GM21360 (cell line): ENCODE measurements at regions not wholly inside any gene's neighbourhood (a gene's known extent, or its start where the extent isn't known, plus 50 kb on each side); places are given as distances from the start of the nearest gene placed in this dataset.

ENCODE experiments used
- ATAC-seq: cut with Tn5 transposase; IDR thresholded peaks from one replicate; pipeline ENCODE4 v1.9.1; 2021; ENCODE audit warnings: mild to moderate bottlenecking, moderate library complexity; ENCODE audit not compliant: unreplicated experiment

GRCh38 chr1:56199061-56199460, 380.3 kb downstream of the PLPP3 start:
- ATAC-seq = no peak

- ATAC-seq = no peak
Observed at GRCh38 chr1:56197946-56198345, 381.4 kb downstream of the PLPP3 start.

DNA sequence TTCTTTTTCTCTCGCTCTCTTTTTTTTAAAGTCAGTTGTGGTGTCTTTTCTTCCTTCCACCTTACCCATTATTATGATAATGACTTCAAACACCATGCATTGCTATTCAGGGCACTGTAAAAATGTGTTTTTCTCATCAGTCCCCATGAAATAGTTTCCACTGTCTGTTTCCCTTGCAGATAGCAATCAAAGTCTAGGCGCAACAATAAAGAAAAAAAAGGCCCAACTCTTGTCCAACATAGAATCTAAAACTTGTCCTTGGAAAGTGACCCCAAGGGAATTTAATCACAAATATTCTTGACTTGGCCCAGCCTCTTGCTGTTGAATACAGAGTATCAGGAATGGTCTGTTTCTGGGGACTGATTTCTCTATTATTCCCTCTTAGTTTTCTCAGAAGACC, 382.5 kb downstream of the PLPP3 start:
- no peak for ATAC-seq

GRCh38 chr1:56194701-56195300, 384.6 kb downstream of the PLPP3 start:
- no peak for ATAC-seq

GRCh38 chr1:56193656-56194055, 385.7 kb downstream of the PLPP3 start:
- ATAC-seq = no peak

- ATAC-seq = no peak
Observed at GRCh38 chr1:56191369-56191768, 388.0 kb downstream of the PLPP3 start.

DNA sequence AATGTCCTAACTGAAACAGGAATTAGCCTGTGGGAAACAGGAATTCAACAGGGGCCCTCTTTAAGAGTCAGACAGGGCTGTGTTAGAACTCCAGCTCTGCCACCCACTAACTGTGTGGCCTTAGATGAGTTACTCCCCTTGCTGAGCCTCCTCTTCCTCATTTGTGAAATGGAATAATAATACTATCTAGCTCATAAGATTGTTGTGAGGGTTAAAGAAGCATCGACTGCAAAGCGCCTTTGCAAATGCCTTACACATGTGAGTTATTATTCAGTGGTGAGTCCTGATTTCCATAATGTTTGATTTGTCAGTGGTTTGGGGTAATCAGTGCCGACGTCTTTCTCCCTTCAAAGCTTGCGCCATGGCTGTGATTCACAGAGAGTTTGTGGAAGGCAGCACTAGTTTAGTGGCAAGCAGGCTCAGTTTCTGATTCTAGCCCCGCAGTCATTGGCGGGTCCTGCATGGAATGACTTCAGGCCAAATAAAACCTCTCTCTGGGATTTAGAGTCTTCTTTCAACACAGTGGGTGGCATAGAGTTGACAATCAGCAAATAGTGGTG, 388.5 kb downstream of the PLPP3 start:
- no peak for ATAC-seq

DNA sequence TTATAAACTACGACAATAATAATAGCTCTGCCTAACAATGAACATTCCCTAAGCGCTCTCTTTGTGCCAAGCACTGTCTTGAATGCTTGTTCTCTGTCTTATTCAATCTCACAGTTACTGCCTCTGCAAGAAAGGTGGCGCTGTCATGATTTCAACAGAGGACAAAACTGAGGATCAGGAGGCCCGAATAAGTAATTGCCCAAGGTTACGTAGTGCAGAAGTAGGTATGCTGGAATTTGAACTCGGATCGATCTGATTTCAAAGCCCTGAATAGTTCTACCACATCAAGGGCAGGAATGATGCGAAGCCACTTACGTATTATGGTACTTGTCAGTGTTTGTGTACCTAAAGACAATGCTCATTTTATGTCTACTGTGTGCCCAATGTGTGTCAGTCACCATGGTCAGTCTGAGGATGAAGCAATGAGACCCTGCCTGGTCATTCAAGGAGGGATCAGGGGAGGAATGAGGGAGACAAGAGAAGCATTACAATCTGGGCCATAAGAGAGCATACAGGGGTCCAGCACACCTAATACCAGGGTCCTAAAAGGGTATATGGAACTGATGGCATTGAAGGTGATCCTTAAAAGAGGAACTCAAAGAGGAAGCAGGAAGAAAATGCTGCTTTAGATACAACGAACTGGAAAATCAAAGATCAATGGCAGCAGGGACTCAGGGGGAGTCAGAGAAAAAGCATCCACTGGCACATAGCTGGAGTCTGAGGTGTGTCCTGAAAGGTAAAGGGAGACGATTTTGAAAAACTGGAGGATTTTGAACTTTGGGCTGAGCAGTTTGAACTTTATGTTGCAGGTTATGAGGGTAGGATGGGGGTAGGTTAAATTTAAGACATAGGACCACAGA, 389.2 kb downstream of the PLPP3 start:
- no peak for ATAC-seq

DNA sequence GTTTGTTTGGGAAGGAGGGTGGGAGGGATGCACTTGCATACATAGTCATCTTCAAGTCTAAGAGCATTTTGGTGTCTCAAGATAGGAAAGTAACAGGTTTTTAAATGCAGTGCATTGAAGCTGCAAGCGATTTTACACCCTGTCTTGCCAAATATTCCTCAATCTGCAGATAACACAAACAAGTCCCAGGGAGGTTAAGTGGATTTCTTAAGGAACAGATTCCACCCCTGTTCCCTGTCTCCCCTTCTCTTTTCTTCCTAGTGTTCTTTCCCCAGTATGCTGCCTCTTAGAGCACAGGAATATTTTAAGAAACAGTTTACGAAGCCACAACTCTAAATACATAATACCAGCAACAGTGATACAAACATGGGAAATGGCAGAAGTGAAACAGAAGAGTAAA, 389.9 kb downstream of the PLPP3 start:
- no peak for ATAC-seq

DNA sequence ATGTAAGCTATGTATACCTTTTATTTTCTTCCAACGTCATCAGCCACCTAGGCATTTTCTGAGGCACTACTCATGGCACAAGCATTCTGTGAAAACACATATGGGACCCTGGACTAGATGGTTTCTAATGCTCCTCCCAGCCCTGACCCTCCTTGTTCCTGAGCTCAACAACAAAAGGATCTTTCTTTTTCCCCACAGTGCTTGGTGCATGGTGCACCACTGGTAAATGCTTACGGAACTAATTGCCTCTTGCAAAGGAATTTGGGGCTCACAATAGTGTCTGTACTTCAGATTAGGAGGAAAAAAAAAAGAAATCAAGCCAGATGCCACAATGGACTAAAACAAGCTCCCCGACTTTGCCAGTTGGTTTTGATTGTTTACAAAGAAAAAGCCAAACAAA, 390.5 kb downstream of the PLPP3 start:
- no peak for ATAC-seq

DNA sequence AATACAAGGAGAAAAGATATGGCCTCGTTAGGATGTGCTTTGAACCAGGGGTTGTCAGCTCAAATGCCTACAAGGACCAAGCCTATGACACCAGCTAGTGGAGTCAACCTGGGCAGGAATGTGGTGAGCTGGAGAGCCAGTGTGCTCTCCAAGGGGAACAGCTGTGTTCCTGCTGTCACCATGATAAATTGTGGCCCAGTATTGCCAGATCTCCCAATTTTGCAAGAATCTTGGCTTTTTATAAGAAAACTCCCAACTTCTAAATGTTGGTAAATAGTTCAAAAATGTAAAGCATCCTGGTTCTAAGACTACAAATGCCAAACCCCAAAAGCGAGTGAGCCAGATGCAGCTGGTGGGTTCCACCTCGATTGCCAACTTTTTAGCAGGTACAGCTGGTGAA, 391.1 kb downstream of the PLPP3 start:
- ATAC-seq = no peak

GRCh38 chr1:56187405-56187804, 392.0 kb downstream of the PLPP3 start:
- ATAC-seq = no peak

DNA sequence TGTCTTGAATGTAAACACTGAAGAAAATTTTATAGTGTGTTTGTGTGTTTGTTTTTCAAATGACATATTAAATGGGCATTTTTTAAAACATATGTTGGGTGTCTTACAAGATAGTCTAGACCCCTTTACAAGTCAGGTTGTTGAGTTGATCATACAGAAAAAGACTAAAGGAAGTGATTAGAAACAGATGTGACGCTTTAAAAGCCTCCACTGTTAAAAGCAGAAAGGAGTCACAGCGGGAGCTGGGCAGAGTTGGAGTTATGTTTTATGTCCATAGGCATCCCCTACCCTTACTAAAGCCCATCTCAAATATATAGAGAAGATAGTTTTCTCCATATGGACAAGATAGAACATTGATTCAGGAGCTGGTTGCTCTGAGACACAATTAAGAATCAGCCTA, 393.9 kb downstream of the PLPP3 start:
- no peak for ATAC-seq

GRCh38 chr1:56183151-56183550, 396.2 kb downstream of the PLPP3 start:
- ATAC-seq = no peak

- no peak for ATAC-seq
Observed at GRCh38 chr1:56180520-56181190, 398.7 kb downstream of the PLPP3 start.

DNA sequence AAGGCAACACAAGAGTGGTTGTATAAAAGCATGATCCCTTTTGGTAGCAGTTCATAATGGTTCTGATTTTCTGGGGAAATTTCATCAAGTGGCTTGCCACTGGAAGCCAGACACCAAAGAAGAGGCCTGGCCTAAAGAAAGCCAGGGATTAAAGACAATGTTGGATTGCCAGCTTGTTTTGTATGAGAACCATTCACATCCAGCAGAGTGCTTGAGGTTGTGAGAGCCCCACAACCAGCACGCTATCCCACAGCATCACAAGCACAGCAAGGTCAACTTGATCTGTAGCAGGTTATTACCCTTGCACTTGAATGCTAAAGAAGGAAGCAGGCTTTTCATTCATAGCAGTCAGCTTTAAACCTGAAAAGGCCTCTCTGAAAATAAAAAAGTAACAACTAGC, 399.8 kb downstream of the PLPP3 start:
- no peak for ATAC-seq

DNA sequence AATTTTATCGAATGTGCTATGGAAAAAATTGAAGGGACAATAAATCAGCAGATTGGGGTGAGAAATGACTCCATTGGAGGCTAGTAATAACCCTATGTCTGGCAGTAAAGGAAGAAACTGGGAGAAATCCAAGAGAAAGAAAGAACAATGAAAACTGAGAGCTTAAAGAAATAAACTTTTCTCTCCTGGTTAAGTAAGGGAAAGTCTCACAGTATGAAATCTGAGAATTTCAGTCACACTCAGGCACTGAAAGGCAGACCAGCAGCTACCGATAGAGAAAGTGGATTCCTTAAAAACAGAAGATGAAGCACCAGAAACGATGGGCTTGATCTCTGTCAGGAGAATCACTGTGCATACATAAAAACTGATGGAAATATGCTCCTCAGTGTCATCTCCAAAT, 404.2 kb downstream of the PLPP3 start:
- no peak for ATAC-seq

GRCh38 chr1:56174176-56174885, 405.0 kb downstream of the PLPP3 start:
- ATAC-seq = no peak

DNA sequence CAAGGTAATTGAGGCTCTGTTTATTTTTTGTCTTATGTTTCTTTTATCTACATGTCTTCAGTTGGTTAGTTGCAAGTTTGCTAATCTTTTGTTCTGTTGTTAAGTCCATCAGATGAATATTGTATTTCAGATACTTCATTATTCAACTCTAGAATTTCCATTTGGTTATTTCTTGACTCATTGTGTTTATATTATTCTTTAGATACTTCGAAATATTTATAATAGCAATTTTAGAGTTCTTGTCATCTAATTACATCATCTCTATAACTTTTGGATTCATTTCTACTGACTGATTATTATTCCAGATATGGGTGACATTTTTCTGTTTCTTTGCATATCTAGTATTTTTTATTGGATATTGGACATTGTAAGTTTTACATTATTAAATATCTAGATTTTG, 405.6 kb downstream of the PLPP3 start:
- no peak for ATAC-seq

DNA sequence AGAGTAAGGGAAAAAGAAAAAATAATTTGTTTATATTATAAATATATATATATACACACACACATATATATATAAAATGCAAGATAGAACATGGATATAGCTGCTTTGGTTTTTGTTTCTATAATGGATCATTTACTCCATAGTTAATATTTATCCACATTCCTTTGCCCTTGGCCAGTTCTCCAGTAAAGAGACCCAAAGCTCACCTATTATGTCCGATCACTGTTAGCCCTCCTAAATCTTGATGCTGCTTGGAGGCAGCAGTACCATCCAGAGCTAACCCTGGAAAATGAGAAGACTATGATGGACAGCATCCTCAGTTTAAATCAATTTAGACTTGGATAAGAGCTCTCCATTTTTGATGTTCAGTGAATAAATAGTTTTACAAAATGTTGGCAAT, 407.7 kb downstream of the PLPP3 start:
- ATAC-seq = no peak

DNA sequence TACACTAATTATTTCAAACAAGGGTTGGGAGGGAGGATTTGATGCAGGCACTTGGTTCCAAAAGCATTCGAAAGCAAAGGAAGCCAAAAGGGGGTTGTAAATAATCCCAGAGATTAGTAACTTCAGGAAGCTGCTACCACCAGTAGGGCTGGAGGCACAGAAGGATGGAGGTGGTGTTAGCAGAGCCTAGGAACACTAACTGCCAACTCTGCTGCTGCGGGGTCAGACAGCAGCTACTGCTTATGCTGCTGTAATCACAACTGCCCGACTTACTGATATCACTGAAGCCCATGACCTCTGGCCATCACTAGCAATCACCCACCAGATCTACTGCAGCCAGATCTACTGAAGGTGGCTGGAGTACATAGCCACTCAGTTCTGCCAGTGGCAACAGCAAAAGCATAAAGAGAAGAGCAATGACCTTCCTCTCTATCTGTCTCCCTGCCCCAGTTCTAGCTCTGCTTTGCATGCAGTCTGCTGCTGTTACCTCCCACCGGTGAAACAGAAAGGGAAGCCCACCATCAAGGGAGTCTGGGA, 408.5 kb downstream of the PLPP3 start:
- ATAC-seq = no peak
